Loucy (cell line): ENCODE measurements at regions not wholly inside any gene's neighbourhood (a gene's known extent, or its start where the extent isn't known, plus 50 kb on each side); places are given as distances from the start of the nearest gene placed in this dataset.

Experiments
- H2AFZ ChIP-seq: fragments of 200-600 bp; sonication (generic); 2 replicates; pipeline ENCODE4 v1.6.0; 2016; ENCODE audit warnings: antibody characterized with exemption, mild to moderate bottlenecking, low read length, moderate library complexity
- H3F3A ChIP-seq: fragments of 200-600 bp; 2 replicates; pipeline ENCODE4 v1.6.0; 2016; ENCODE audit warnings: antibody characterized with exemption, low read depth, mild to moderate bottlenecking
- H3K27me3 ChIP-seq: fragments of 200-600 bp; sonication (generic); 2 replicates; pipeline ENCODE4 v1.6.1; 2014; ENCODE audit warnings: low read length, mild to moderate bottlenecking; ENCODE audit not compliant: insufficient read depth, poor library complexity, severe bottlenecking
- H3K36me3 ChIP-seq: fragments of 200-600 bp; sonication (generic); 2 replicates; pipeline ENCODE4 v1.6.1; 2016; ENCODE audit warnings: low read length; ENCODE audit not compliant: insufficient read depth
- H3K4me1 ChIP-seq: fragments of 200-600 bp; sonication (generic); 2 replicates; pipeline ENCODE4 v1.5.1; 2014; ENCODE audit warnings: low read length, mild to moderate bottlenecking; ENCODE audit not compliant: insufficient read depth, poor library complexity, severe bottlenecking
- H3K4me2 ChIP-seq: fragments of 200-600 bp; sonication (generic); 2 replicates; pipeline ENCODE4 v1.6.0; 2014; ENCODE audit warnings: antibody characterized with exemption, low read length, low read depth, mild to moderate bottlenecking; ENCODE audit not compliant: poor library complexity, severe bottlenecking
- H3K4me3 ChIP-seq: fragments of 200-600 bp; sonication (generic); 2 replicates; pipeline ENCODE4 v1.5.1; 2014; ENCODE audit warnings: low read length, mild to moderate bottlenecking, mixed read lengths; ENCODE audit not compliant: poor library complexity, severe bottlenecking
- H3K79me2 ChIP-seq: fragments of 200-600 bp; sonication (generic); 2 replicates; pipeline ENCODE4 v1.6.1; 2014; ENCODE audit warnings: low read length; ENCODE audit not compliant: insufficient read depth
- H3K9ac ChIP-seq: fragments of 200-600 bp; sonication (generic); 2 replicates; pipeline ENCODE4 v1.6.0; 2014; ENCODE audit warnings: mild to moderate bottlenecking, low read depth, low read length, moderate library complexity; ENCODE audit not compliant: poor library complexity, severe bottlenecking
- H3K9me2 ChIP-seq: fragments of 200-600 bp; sonication (generic); replicated peaks from 2 replicates; pipeline ENCODE4 v1.6.1; 2016; ENCODE audit warnings: low read depth, low read length, mixed read lengths
- H3K9me3 ChIP-seq: fragments of 200-600 bp; sonication (generic); 2 replicates; pipeline ENCODE4 v1.6.1; 2014; ENCODE audit warnings: mild to moderate bottlenecking, antibody characterized with exemption, low read length, low read depth; ENCODE audit not compliant: insufficient read depth
- H4K20me1 ChIP-seq: fragments of 200-600 bp; sonication (generic); 2 replicates; pipeline ENCODE4 v1.6.0; 2014; ENCODE audit warnings: antibody characterized with exemption, low read length, mild to moderate bottlenecking; ENCODE audit not compliant: insufficient read depth, poor library complexity, severe bottlenecking
- EZH2phosphoT487 ChIP-seq: fragments of 200-600 bp; IDR thresholded peaks from 2 replicates; pipeline ENCODE4 v1.6.1; 2018; ENCODE audit warnings: antibody characterized with exemption, mild to moderate bottlenecking, moderate library complexity, borderline replicate concordance
- TF ChIP-seq, protein P1 (sequence below): fragments of 200-600 bp; sonication (generic); conservative IDR thresholded peaks from 2 replicates; pipeline ENCODE4 v1.5.1; 2014; ENCODE audit warnings: mild to moderate bottlenecking, antibody characterized with exemption, low read length

DNA sequence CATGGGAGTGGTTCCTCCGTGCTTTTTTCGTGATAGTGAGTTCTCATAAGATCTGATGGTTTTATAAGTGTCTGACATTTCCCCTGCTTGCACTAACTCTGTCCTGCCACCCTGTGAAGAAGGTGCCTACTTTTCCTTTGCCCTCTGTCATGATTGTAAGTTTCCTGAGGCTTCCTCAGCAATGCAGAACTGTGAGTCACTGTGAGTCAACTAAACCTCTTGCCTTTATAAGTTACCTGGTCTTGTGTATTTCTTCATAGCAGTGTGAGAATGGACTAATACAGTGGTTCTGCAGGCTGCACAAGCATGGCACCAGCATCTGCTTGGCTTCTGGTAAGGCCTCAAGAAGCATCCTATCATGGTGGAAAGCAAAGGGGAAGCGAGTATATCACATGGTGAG, 1144.6 kb downstream of the SORCS3 start:
- Histone ChIP-seq H3F3A (no peaks in the 10 kb centered on the region), H3K4me2 (no peak overlapping the region), H3K27me3 (no peaks in the 10 kb centered on the region), H2AFZ (no peak overlapping the region), H3K4me1 (no peaks in the 10 kb centered on the region), H3K79me2 (no peaks in the 10 kb centered on the region), H3K36me3 (no peaks in the 10 kb centered on the region), H3K9ac (no peak overlapping the region), H4K20me1 (no peaks in the 10 kb centered on the region), H3K9me3 (no peaks in the 10 kb centered on the region), H3K4me3 (no peak overlapping the region), H3K9me2 (no peaks in the 10 kb centered on the region)
- TF ChIP-seq EZH2phosphoT487, result no peak
- TF ChIP-seq, protein P1, sequence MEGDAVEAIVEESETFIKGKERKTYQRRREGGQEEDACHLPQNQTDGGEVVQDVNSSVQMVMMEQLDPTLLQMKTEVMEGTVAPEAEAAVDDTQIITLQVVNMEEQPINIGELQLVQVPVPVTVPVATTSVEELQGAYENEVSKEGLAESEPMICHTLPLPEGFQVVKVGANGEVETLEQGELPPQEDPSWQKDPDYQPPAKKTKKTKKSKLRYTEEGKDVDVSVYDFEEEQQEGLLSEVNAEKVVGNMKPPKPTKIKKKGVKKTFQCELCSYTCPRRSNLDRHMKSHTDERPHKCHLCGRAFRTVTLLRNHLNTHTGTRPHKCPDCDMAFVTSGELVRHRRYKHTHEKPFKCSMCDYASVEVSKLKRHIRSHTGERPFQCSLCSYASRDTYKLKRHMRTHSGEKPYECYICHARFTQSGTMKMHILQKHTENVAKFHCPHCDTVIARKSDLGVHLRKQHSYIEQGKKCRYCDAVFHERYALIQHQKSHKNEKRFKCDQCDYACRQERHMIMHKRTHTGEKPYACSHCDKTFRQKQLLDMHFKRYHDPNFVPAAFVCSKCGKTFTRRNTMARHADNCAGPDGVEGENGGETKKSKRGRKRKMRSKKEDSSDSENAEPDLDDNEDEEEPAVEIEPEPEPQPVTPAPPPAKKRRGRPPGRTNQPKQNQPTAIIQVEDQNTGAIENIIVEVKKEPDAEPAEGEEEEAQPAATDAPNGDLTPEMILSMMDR, result no peak

DNA sequence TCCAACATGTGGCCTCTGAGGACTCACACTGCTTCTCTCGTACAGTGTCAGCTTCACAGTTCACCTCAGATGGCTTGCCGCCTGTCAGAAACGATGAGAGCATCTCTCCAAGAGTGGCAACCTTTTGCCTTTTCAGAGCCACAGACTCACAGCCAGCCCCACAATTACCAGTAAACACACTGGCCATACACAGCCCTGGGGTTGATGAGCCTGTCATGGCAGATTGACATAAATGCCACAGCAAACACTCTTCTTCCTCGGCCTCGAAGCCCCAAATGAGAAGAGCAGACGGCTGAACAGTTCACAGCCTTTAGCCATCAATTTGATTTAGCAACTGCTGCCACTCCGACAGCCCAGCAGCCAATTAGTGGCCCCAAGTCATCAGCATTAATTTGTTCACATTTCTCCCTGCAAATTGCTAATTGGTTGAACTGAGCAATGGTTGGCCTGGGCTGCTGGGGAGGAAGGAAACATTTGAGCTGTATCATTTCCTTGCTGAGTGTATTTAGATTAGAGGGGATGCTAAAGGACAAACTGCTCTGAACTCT, 1142.9 kb downstream of the SORCS3 start:
- Histone ChIP-seq H3K4me3 (no peak overlapping the region), H2AFZ (no peak overlapping the region), H3K9me2 (no peaks in the 10 kb centered on the region), H3K36me3 (no peaks in the 10 kb centered on the region), H3K9me3 (no peaks in the 10 kb centered on the region), H3K27me3 (no peaks in the 10 kb centered on the region), H3K79me2 (no peaks in the 10 kb centered on the region), H4K20me1 (no peaks in the 10 kb centered on the region), H3K4me1 (no peaks in the 10 kb centered on the region), H3K4me2 (no peak overlapping the region), H3K9ac (no peak overlapping the region), H3F3A (no peaks in the 10 kb centered on the region)
- TF ChIP-seq, protein P1, result no peak
- TF ChIP-seq EZH2phosphoT487, result no peak

DNA sequence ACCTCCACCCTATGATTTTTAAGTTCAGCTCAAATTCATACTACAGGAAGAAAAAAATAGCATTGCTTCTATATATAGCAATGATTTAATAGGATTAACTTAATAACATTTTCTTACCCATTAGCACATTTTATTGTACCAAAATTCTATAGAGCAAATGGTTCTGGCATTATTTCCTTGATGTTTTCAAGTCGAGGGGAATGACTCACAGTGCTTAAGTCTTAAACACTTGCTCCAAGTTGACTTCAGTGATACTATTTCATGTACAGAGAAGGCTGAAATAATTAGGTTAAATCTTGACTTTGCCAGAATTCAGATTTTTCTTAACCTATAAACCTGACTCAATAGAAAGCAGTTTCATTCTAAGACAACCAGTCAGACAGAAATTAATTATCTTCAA, 1133.8 kb downstream of the SORCS3 start:
- Histone ChIP-seq H3K9me2 (no peaks in the 10 kb centered on the region), H4K20me1 (no peaks in the 10 kb centered on the region), H3F3A (no peaks in the 10 kb centered on the region), H3K9ac (no peak overlapping the region), H3K4me1 (no peaks in the 10 kb centered on the region), H3K4me2 (no peak overlapping the region), H3K9me3 (no peaks in the 10 kb centered on the region), H3K4me3 (no peak overlapping the region), H3K27me3 (no peaks in the 10 kb centered on the region), H3K36me3 (no peaks in the 10 kb centered on the region), H2AFZ (no peak overlapping the region), H3K79me2 (no peaks in the 10 kb centered on the region)
- TF ChIP-seq, protein P1, result no peak
- no peak for TF ChIP-seq EZH2phosphoT487
